Karpas-422 (cell line): ENCODE measurements at regions not wholly inside any gene's neighbourhood (a gene's known extent, or its start where the extent isn't known, plus 50 kb on each side); places are given as distances from the start of the nearest gene placed in this dataset.

Experiments
- DNase-seq: peaks from one replicate; pipeline ENCODE4 v3.0.0-alpha.2; 2015
- H2AFZ ChIP-seq: fragments of 200-600 bp; sonication (generic); 2 replicates; pipeline ENCODE4 v1.6.1; 2014; ENCODE audit warnings: antibody characterized with exemption, low read length, mixed read lengths
- H3K27ac ChIP-seq: fragments of 200-600 bp; sonication (generic); 2 replicates; pipeline ENCODE4 v1.5.1; 2014; ENCODE audit warnings: mild to moderate bottlenecking, low read length, moderate library complexity
- H3K27me3 ChIP-seq: fragments of 200-600 bp; sonication (generic); 2 replicates; pipeline ENCODE4 v1.6.1; 2014; ENCODE audit warnings: low read length, mixed read lengths
- H3K36me3 ChIP-seq: fragments of 200-600 bp; sonication (generic); 2 replicates; pipeline ENCODE4 v1.6.1; 2014; ENCODE audit warnings: low read length, mixed read lengths; ENCODE audit not compliant: insufficient read depth
- H3K4me1 ChIP-seq: fragments of 200-600 bp; sonication (generic); 2 replicates; pipeline ENCODE4 v1.6.1; 2014; ENCODE audit warnings: mild to moderate bottlenecking, low read length, mixed read lengths
- H3K4me2 ChIP-seq: fragments of 200-600 bp; sonication (generic); 2 replicates; pipeline ENCODE4 v1.6.1; 2014; ENCODE audit warnings: low read length, low read depth, mild to moderate bottlenecking; ENCODE audit not compliant: poor library complexity, severe bottlenecking
- H3K4me3 ChIP-seq: fragments of 200-600 bp; sonication (generic); 2 replicates; pipeline ENCODE4 v1.5.1; 2014; ENCODE audit warnings: mild to moderate bottlenecking, antibody characterized with exemption, low read length, mixed read lengths
- H3K79me2 ChIP-seq: fragments of 200-600 bp; sonication (generic); 2 replicates; pipeline ENCODE4 v1.6.1; 2014; ENCODE audit warnings: mild to moderate bottlenecking, low read length, mixed read lengths
- H3K9ac ChIP-seq: fragments of 200-600 bp; sonication (generic); 2 replicates; pipeline ENCODE4 v1.6.0; 2014; ENCODE audit warnings: low read length
- H3K9me2 ChIP-seq: fragments of 200-600 bp; sonication (generic), shearing (Covaris generic); replicated peaks from 2 replicates; pipeline ENCODE4 v1.6.0; 2014; ENCODE audit warnings: mild to moderate bottlenecking, low read length, moderate library complexity; ENCODE audit not compliant: insufficient read depth
- H3K9me3 ChIP-seq: fragments of 300-700, 200-600 bp; sonication (generic); 2 replicates; pipeline ENCODE4 v1.6.1; 2014; ENCODE audit warnings: low read length, mixed read lengths
- H4K20me1 ChIP-seq: fragments of 200-600 bp; sonication (generic); 2 replicates; pipeline ENCODE4 v1.6.1; 2014; ENCODE audit warnings: mild to moderate bottlenecking, antibody characterized with exemption, low read length, low read depth; ENCODE audit not compliant: insufficient read depth

DNA sequence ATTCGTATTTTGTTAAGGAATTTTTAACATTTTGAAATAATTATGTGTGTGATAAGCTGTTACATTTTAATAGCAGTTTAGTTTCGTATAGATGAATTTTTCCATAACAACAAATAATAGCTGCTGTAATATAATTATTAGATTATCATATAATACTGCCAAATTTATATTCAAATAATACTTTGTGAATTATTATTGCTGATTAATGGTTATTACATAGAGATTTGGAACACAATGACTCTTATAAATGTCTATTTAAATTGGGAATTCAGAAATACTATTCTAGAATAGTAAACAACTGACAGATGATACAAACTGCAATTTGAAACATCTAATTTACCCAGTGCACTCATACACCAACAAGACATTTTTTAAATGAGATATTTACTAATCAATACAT lies 73.2 kb upstream of the NEK7 start:
- Histone ChIP-seq H3K9ac (no peak overlapping the region), H3K9me3 (no peaks in the 10 kb centered on the region), H3K4me1 (peaks cover 21% of the 10 kb centered on the region), H3K4me2 (peak overlapping the region; percentile 36), H3K9me2 (no peaks in the 10 kb centered on the region), H3K36me3 (no peaks in the 10 kb centered on the region), H4K20me1 (no peaks in the 10 kb centered on the region), H3K27me3 (no peaks in the 10 kb centered on the region), H3K27ac (no peak overlapping the region), H3K4me3 (no peak overlapping the region), H2AFZ (no peak overlapping the region), H3K79me2 (no peaks in the 10 kb centered on the region)
- DNase-seq = no peak

DNA sequence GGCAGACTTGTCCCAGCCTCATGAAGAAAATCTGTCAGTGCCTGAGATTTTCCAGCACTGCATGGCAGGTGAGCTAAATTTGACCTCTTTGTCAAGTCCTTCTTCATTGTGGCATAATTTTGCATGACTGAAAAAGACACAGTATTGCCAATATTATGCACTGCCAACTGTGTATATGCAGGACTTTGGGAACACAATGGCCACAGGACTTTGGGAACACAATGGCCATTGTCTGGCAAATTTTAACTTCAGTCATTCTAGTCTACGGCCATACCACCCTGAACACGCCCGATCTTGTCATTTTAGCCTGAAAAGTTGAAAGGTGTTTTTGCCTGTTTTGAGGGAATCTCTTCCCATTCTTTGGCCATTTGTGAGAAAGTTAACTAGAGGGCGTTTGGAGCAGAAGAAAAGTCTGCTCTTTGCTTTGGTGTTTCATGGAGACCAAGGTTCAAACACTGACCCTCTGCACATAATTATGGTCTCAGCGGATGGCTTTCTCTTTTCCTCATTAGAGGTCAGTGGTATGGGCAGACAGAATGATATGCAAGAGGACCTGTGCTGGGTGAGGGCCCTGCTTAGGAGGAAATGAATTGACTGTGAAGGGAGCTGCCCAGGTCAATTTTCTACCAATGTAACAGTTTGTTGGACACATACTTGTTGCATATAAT lies 72.4 kb upstream of the NEK7 start:
- H3K9ac ChIP-seq = no peak overlapping the region
- DNase-seq = no peak
- no peak overlapping the region for H2AFZ ChIP-seq
- H3K27ac ChIP-seq = no peak overlapping the region
- H3K36me3 ChIP-seq = no peaks in the 10 kb centered on the region
- H3K9me2 ChIP-seq = no peaks in the 10 kb centered on the region
- no peak overlapping the region for H3K4me3 ChIP-seq
- H3K4me2 ChIP-seq = no peak overlapping the region
- H4K20me1 ChIP-seq = no peaks in the 10 kb centered on the region
- no peaks in the 10 kb centered on the region for H3K79me2 ChIP-seq
- H3K9me3 ChIP-seq = no peaks in the 10 kb centered on the region
- H3K4me1 ChIP-seq = peaks cover 25% of the 10 kb centered on the region
- no peaks in the 10 kb centered on the region for H3K27me3 ChIP-seq

DNA sequence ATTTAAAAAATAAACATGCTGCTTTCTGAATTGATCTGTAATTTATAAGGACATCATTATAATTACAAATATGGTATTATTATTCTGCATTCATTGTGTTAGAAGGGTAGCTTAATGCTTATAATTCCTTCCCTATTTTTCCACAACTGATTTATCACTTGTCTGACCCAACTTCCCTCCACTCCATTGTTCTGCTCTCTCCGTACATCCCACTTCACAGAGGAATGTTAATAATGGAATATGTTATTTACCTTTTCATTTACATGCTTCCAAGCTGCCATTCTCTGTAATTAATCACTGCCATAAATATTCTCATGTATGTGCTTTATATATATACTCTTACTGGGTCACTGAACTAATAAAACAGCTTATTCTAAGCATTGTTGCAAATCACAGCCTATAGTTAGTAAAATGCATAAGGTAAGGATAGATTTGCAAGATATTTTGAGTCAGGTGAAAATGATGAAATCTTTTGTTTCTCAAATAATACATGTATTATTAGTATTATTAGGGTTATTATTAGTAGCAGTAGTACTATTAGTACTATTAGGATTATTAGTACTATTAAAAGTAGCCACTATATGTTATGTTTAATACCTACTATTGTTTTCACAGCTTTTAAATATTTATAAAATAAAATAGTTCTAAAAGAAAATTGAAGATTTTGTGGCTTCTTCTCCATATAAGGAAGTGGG lies 70.6 kb upstream of the NEK7 start:
- Histone ChIP-seq H3K36me3 (no peaks in the 10 kb centered on the region), H3K9me3 (no peaks in the 10 kb centered on the region), H3K4me3 (no peak overlapping the region), H3K4me2 (no peak overlapping the region), H3K9me2 (no peaks in the 10 kb centered on the region), H3K9ac (no peak overlapping the region), H2AFZ (no peak overlapping the region), H3K27me3 (no peaks in the 10 kb centered on the region), H3K79me2 (no peaks in the 10 kb centered on the region), H4K20me1 (no peaks in the 10 kb centered on the region), H3K27ac (no peak overlapping the region), H3K4me1 (peaks cover 25% of the 10 kb centered on the region)
- DNase-seq = no peak

- Histone ChIP-seq H3K4me3 (no peak overlapping the region), H3K27ac (no peak overlapping the region), H3K79me2 (no peaks in the 10 kb centered on the region), H2AFZ (no peak overlapping the region), H3K9me2 (no peaks in the 10 kb centered on the region), H3K4me2 (no peak overlapping the region), H3K9me3 (no peaks in the 10 kb centered on the region), H4K20me1 (no peaks in the 10 kb centered on the region), H3K9ac (no peak overlapping the region), H3K4me1 (peaks cover 13% of the 10 kb centered on the region), H3K27me3 (no peaks in the 10 kb centered on the region), H3K36me3 (no peaks in the 10 kb centered on the region)
- DNase-seq = no peak
Observed at GRCh38 chr1:198087831-198088230, 69.0 kb upstream of the NEK7 start.

DNA sequence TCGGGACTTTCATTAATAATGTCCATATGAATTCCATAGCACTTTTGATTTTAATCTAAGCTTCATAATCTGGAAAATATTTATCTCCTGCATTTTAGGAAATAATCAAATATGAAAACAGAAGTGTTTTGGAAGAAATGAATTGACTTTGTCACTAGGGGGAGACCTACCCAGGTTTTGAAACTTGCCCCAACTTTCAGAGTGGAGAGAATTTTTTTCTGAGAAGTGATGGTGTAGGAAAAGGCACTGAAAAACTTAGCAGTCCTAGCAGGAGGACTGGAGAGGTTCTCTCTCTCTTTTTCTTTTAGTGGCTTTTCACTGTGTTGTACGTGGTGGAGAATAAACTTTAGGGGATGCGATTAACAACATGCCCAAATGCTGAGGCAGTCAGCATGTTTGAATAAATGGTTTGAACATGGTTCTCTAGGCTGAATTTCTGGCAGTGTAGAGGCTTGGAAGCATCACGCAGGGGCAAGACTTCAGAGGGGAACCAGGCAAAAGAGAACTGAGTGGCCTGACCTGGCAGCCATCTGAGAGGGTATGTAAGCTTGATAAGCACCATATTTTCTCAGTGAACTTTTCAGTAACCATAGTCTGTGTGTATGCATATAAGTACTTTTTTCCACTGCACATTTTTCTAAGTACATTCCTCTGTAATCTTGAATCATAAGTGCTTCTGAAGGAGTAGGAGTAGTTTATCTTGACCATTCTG lies 68.3 kb upstream of the NEK7 start:
- H3K9me2 ChIP-seq = no peaks in the 10 kb centered on the region
- no peak overlapping the region for H3K4me3 ChIP-seq
- H3K4me2 ChIP-seq = peak overlapping the region; percentile 20
- DNase-seq = peak; percentile 77
- H3K4me1 ChIP-seq = peaks cover 7% of the 10 kb centered on the region
- peak overlapping the region; percentile 77 for H2AFZ ChIP-seq
- H3K27ac ChIP-seq = no peak overlapping the region
- H3K9me3 ChIP-seq = no peaks in the 10 kb centered on the region
- H3K27me3 ChIP-seq = no peaks in the 10 kb centered on the region
- H3K79me2 ChIP-seq = no peaks in the 10 kb centered on the region
- no peak overlapping the region for H3K9ac ChIP-seq
- H4K20me1 ChIP-seq = no peaks in the 10 kb centered on the region
- no peaks in the 10 kb centered on the region for H3K36me3 ChIP-seq

GRCh38 chr1:198096390-198096789 lies 60.4 kb upstream of the NEK7 start:
- Histone ChIP-seq H3K9me2 (no peaks in the 10 kb centered on the region; the same call in 1 of the 2 replicates), H3K27me3 (no peaks in the 10 kb centered on the region), H3K4me3 (no peak overlapping the region), H3K79me2 (no peaks in the 10 kb centered on the region), H4K20me1 (no peaks in the 10 kb centered on the region), H3K4me2 (no peak overlapping the region), H3K4me1 (no peaks in the 10 kb centered on the region), H3K9ac (no peak overlapping the region), H3K9me3 (no peaks in the 10 kb centered on the region), H3K27ac (no peak overlapping the region), H3K36me3 (no peaks in the 10 kb centered on the region), H2AFZ (no peak overlapping the region)
- no peak for DNase-seq

- H4K20me1 ChIP-seq = no peaks in the 10 kb centered on the region
- no peaks in the 10 kb centered on the region; the same call in 1 of the 2 replicates for H3K9me2 ChIP-seq
- DNase-seq = no peak
- H2AFZ ChIP-seq = no peak overlapping the region
- no peaks in the 10 kb centered on the region for H3K9me3 ChIP-seq
- H3K27ac ChIP-seq = no peak overlapping the region
- no peak overlapping the region for H3K9ac ChIP-seq
- no peaks in the 10 kb centered on the region for H3K27me3 ChIP-seq
- no peak overlapping the region for H3K4me3 ChIP-seq
- no peak overlapping the region for H3K4me2 ChIP-seq
- no peaks in the 10 kb centered on the region for H3K36me3 ChIP-seq
- H3K4me1 ChIP-seq = no peaks in the 10 kb centered on the region
- H3K79me2 ChIP-seq = no peaks in the 10 kb centered on the region
Observed at GRCh38 chr1:198099755-198100154, 57.0 kb upstream of the NEK7 start.

DNA sequence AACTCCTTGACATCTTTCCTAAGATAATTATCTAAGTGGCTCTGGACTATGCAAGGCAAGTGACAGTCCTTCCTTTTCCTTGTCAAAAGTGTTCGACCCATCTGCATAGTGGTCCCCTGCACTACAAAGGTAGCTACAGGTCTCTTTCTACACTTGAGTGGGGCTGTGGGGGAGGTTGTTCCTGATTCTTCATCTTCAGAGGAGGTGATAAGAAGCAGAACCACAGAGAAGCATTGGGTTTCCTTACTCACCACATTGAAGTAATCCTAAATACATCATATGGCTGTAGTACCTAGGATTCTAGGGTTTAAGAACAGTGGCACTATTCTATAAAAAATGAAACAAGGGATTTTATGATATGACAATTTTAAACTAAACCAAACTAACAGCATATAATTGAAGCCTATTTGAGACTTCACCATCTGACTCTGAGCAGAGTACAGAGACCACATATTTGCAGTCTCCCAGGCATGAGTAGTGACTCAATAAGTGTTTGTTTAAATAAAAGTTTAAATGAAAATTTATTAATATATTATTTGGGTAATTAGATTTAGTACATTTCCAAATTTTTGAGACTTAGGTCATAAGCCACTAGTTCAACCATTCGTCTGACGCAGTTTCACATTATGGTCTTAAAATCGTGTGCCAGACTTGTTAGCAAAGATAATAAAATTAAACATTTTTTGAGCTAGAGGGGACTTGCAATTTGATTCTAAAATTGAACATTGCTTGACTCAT lies 54.9 kb upstream of the NEK7 start:
- no peak for DNase-seq
- Histone ChIP-seq H3K36me3 (no peaks in the 10 kb centered on the region), H3K4me3 (no peak overlapping the region), H3K27ac (no peak overlapping the region), H3K9me2 (no peaks in the 10 kb centered on the region; the same call in 1 of the 2 replicates), H3K9me3 (no peaks in the 10 kb centered on the region), H3K9ac (no peak overlapping the region), H3K27me3 (no peaks in the 10 kb centered on the region), H3K4me1 (no peaks in the 10 kb centered on the region), H3K4me2 (no peak overlapping the region), H3K79me2 (no peaks in the 10 kb centered on the region), H4K20me1 (no peaks in the 10 kb centered on the region), H2AFZ (no peak overlapping the region)
